MCF 10A (cell line): ENCODE measurements at regions not wholly inside any gene's neighbourhood (a gene's known extent, or its start where the extent isn't known, plus 50 kb on each side); places are given as distances from the start of the nearest gene placed in this dataset.
A peak's percentile ranks its signal among the peaks of the same experiment; 100 is the strongest.

Source experiments
- BruUV-seq: library from RNA; stranded (reverse); fragments of 400-500 nt; replicated peaks from 2 replicates; lab custom pipeline; 2021; lab: Mats Ljungman, UMichigan
- CTCF ChIA-PET: fragments of 300-600 bp; sonication (Branson Sonifier 250); formaldehyde crosslinking; extraction: SDS; loops from one replicate; lab custom pipeline; 2021; ENCODE audit warnings: antibody characterized with exemption, inconsistent platforms; lab: Yijun Ruan, JAX
- POLR2A ChIA-PET: fragments of 300-600, 350-650 bp; sonication (Branson Sonifier 250); formaldehyde crosslinking; extraction: SDS; loops from one replicate; lab custom pipeline; 2020; ENCODE audit warnings: antibody characterized with exemption, inconsistent platforms; lab: Yijun Ruan, JAX
- DNase-seq: peaks from one replicate; pipeline ENCODE4 v3.0.0-alpha.2; 2018; ENCODE audit not compliant: unreplicated experiment
- H3K27ac Mint-ChIP-seq: one replicate; pipeline ENCODE4 v1.8.0; 2022; ENCODE audit warnings: mild to moderate bottlenecking, low read depth, mixed read lengths; ENCODE audit not compliant: unreplicated experiment
- H3K27me3 Mint-ChIP-seq: one replicate; pipeline ENCODE4 v1.8.0; 2022; ENCODE audit warnings: mixed read lengths; ENCODE audit not compliant: insufficient read depth, unreplicated experiment
- H3K36me3 Mint-ChIP-seq: one replicate; pipeline ENCODE4 v1.8.0; 2022; ENCODE audit warnings: mild to moderate bottlenecking, moderate library complexity, mixed read lengths; ENCODE audit not compliant: insufficient read depth, unreplicated experiment
- H3K4me1 Mint-ChIP-seq: one replicate; pipeline ENCODE4 v1.8.0; 2022; ENCODE audit warnings: mixed read lengths; ENCODE audit not compliant: insufficient read depth, unreplicated experiment
- H3K4me3 Mint-ChIP-seq: one replicate; pipeline ENCODE4 v1.8.0; 2022; ENCODE audit warnings: mild to moderate bottlenecking, moderate library complexity, mixed read lengths; ENCODE audit not compliant: unreplicated experiment
- H3K9me3 Mint-ChIP-seq: one replicate; pipeline ENCODE4 v1.8.0; 2022; ENCODE audit warnings: mixed read lengths; ENCODE audit not compliant: unreplicated experiment
- intact Hi-C: fragments of 100-400 bp; cut with micrococcal nuclease; formaldehyde crosslinking; loops from 2 replicates; pipeline ENCODE4 v1.14.1; 2022
- TF ChIP-seq, protein P1 (sequence below): fragments of 200-600 bp; IDR thresholded peaks from one replicate; pipeline ENCODE4 v1.8.0; 2022; ENCODE audit warnings: antibody characterized with exemption, mild to moderate bottlenecking; ENCODE audit not compliant: unreplicated experiment

DNA sequence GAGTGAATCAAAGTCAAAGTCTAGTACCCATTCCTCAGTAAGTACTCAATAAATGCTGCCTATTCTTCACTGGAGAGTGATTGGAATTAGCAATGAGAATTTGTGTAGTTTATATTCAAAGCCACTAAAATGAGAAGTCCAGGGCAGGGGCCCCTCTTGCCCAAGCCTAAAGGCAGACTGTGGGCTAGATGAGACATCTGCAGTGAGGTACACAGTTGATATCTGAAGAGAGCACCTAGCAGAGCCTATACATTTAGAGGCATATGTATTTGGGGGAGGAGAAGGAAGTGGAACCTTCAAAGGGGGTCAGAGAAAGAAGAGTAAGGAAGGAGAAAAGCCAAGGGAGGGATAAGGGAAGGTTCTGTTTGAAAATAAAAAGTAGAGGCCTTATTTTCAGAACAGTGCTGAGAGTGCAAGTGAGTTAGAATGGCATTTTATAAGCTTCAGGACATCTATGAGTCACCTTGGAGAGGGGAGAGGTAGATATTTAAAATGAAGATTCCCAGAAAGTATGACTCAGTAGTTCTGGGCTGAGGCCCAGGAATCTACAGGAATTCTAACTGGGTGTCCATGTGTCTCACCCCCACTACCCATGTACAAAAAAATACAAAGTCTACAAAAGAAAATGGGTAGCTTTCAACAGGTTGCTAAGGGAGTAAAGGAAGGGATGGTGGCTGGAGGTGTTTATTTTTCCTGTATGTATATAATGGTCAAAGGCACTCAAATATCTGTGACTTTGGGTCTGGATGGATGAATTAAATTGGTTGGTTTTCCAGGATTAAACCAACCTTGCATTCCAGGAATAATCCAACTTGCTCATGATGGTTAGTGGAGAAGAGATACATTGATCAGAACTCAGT is 135.1 kb downstream of the ZFP64 start:
- DNase-seq, result peak; percentile 92
- TF ChIP-seq, protein P1, sequence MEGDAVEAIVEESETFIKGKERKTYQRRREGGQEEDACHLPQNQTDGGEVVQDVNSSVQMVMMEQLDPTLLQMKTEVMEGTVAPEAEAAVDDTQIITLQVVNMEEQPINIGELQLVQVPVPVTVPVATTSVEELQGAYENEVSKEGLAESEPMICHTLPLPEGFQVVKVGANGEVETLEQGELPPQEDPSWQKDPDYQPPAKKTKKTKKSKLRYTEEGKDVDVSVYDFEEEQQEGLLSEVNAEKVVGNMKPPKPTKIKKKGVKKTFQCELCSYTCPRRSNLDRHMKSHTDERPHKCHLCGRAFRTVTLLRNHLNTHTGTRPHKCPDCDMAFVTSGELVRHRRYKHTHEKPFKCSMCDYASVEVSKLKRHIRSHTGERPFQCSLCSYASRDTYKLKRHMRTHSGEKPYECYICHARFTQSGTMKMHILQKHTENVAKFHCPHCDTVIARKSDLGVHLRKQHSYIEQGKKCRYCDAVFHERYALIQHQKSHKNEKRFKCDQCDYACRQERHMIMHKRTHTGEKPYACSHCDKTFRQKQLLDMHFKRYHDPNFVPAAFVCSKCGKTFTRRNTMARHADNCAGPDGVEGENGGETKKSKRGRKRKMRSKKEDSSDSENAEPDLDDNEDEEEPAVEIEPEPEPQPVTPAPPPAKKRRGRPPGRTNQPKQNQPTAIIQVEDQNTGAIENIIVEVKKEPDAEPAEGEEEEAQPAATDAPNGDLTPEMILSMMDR, result no peak
- Mint-ChIP-seq H3K27me3 (no peaks in the 10 kb centered on the region), H3K4me1 (peaks cover 10% of the 10 kb centered on the region), H3K36me3 (peaks cover 4% of the 10 kb centered on the region), H3K4me3 (no peak overlapping the region), H3K9me3 (peaks cover 7% of the 10 kb centered on the region), H3K27ac (peak overlapping the region; percentile 77)
- POLR2A ChIA-PET, result interaction anchor here (0.6 to 1.6 kb wide), 7 partner anchors 9 to 502 kb away, joined by 3 to 6 read pairs (median 3); no protein-coding TSS in a partner anchor
- BruUV-seq, result no TSS peak
- CTCF ChIA-PET, result interaction anchor here (0.6 to 1.4 kb wide), 6 partner anchors 10 to 256 kb away, joined by 3 to 6 read pairs (median 4); no protein-coding TSS in a partner anchor
- intact Hi-C loops, result no loop called here

DNA sequence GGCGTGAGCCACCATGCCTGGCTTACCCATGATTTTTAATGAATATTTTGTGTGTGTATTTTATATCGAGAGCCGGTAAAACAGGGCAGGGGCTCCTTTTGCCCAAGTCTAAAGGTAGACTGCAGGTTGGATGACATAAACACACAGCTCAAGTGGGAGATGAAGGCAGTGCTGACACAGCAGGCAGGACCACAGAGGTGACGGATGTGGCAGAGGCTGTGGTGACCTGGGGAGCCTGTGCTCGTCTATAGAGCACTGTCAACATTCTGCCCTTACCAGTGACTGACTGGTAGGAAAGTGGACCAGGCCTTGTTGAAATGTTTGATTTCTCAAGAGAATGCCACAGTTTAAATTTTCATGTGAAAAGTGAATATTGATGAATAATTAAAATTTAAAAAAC is 137.5 kb downstream of the ZFP64 start:
- CTCF ChIA-PET, result no interaction called here
- POLR2A ChIA-PET, result no interaction called here

DNA sequence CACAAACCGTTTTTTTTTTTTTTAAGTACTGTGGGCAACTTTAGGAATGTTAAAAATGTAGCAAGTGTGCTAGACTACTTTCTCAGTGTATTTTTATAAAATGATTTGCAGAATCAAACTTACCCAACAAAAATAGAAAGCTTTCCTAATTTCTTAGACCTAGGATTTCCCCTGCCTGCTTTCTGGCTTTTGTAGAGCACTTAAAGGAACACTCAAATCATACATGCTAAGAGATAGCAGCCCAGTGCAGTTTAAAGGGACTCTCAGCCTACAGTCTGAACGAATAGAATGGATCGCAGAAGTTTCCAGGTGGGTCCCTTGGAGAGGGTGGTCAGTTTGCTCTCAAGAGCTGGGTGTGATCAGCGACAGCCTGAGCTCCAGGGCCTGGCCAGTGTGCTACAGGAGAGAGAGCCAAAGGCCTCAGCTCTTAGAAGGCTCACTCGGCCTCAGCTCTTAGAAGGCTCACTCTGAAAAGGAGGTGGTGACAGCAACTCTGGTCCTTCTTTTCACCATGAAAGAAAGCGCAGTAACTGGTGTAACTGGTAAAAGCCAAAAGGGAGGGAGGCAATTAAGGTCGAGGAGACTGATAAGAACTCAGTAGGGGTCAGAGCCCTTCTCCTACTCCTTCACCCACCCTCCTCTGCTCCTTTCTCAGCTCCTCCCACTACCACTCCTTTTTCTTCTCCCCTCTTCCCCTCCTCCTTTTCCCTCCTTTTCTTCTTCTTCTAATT is 142.4 kb downstream of the ZFP64 start:
- TF ChIP-seq, protein P1, result no peak
- ChIA-PET POLR2A (interaction anchor here (0.7 kb wide), 2 partner anchors 9 to 1276 kb away, joined by 3 to 4 read pairs; no protein-coding TSS in a partner anchor), CTCF (interaction anchor here (0.9 to 2.1 kb wide), 4 partner anchors 12 to 250 kb away, joined by 3 to 7 read pairs (median 4); no protein-coding TSS in a partner anchor)
- Mint-ChIP-seq H3K9me3 (no peaks in the 10 kb centered on the region), H3K27me3 (no peaks in the 10 kb centered on the region), H3K27ac (no peak overlapping the region), H3K4me1 (peaks cover 5% of the 10 kb centered on the region), H3K36me3 (no peaks in the 10 kb centered on the region), H3K4me3 (no peak overlapping the region)
- no TSS peak for BruUV-seq
- intact Hi-C loops, result no loop called here
- DNase-seq, result no peak

More for the DNA sequence above, 137.5 kb downstream of the ZFP64 start:
- no peak overlapping the region for H3K4me3 Mint-ChIP-seq
- peaks cover 7% of the 10 kb centered on the region for H3K9me3 Mint-ChIP-seq
- H3K4me1 Mint-ChIP-seq, result peaks cover 12% of the 10 kb centered on the region
- intact Hi-C loops, result no loop called here
- BruUV-seq, result no TSS peak
- no peaks in the 10 kb centered on the region for H3K27me3 Mint-ChIP-seq
- H3K36me3 Mint-ChIP-seq, result peaks cover 4% of the 10 kb centered on the region
- TF ChIP-seq, protein P1, result no peak
- no peak overlapping the region for H3K27ac Mint-ChIP-seq
- DNase-seq, result no peak
